ENCODE measurements at regions not wholly inside any gene's neighbourhood (a gene's known extent, or its start where the extent isn't known, plus 50 kb on each side); places are given as distances from the start of the nearest gene placed in this dataset.

DNA sequence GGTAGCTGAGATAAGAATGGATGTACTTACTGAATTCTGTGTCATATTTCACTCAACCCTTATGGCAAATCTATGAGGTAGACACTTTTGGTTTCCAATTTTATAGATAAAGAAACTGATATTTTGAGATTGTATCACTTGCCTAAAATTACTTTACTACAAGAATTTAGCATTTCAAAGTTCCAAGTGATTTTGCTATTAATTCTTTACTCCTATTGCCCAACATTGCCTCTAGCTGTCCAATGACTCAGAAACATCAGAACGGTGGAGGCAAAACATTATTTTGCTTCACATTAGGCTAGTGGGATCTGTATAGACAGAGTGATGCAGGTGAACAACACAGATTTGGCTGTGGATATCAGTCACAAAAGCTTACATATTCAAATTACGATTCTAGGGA is 747.2 kb upstream of the NEGR1 start:
- TF ChIP-seq CREB1 (CRISPR knock-in tag; IDR thresholded peaks at IDR 0.05; ENCODE audit: low read depth), result no peak
- TF ChIP-seq, protein P1, sequence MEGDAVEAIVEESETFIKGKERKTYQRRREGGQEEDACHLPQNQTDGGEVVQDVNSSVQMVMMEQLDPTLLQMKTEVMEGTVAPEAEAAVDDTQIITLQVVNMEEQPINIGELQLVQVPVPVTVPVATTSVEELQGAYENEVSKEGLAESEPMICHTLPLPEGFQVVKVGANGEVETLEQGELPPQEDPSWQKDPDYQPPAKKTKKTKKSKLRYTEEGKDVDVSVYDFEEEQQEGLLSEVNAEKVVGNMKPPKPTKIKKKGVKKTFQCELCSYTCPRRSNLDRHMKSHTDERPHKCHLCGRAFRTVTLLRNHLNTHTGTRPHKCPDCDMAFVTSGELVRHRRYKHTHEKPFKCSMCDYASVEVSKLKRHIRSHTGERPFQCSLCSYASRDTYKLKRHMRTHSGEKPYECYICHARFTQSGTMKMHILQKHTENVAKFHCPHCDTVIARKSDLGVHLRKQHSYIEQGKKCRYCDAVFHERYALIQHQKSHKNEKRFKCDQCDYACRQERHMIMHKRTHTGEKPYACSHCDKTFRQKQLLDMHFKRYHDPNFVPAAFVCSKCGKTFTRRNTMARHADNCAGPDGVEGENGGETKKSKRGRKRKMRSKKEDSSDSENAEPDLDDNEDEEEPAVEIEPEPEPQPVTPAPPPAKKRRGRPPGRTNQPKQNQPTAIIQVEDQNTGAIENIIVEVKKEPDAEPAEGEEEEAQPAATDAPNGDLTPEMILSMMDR (conservative IDR thresholded peaks at IDR 0.05; ENCODE audit: low read depth in 2 of 2), result no peak

Measured in GM23338 (cell line).